Panc1 (cell line): ENCODE measurements at regions not wholly inside any gene's neighbourhood (a gene's known extent, or its start where the extent isn't known, plus 50 kb on each side); places are given as distances from the start of the nearest gene placed in this dataset.

Source experiments
- ATAC-seq: fragments of 200-7000 bp; cut with Tn5 transposase; 2 replicates; pipeline ENCODE4 v1.9.1; 2020; ENCODE audit warnings: mild to moderate bottlenecking, moderate library complexity
- BruUV-seq: library from RNA; stranded (reverse); fragments of 400-500 nt; replicated peaks from 2 replicates; lab custom pipeline; 2021; lab: Mats Ljungman, UMichigan
- CTCF ChIA-PET: fragments of 300-600 bp; sonication (Branson Sonifier 250); formaldehyde crosslinking; loops from one replicate; lab custom pipeline; 2022; ENCODE audit warnings: antibody characterized with exemption; lab: Charles Lee
- POLR2A ChIA-PET: fragments of 300-600 bp; sonication (Branson Sonifier 250); formaldehyde crosslinking; loops from one replicate; lab custom pipeline; 2022; ENCODE audit warnings: antibody characterized with exemption; lab: Charles Lee
- DNase-seq: peaks from one replicate; pipeline ENCODE4 v3.0.0-alpha.2; 2010; ENCODE audit warnings: low read depth, low spot score
- H3K27ac ChIP-seq: 2 replicates; pipeline ENCODE4 v1.5.1; 2011; ENCODE audit warnings: mild to moderate bottlenecking, low read length, inconsistent platforms
- H3K27me3 ChIP-seq: fragments of 200-500 bp; sonication (Bioruptor generic); 2 replicates; pipeline ENCODE4 v1.6.0; 2014; ENCODE audit warnings: low read length, inconsistent platforms; ENCODE audit not compliant: control insufficient read depth, insufficient read depth
- H3K36me3 ChIP-seq: fragments of 200-500 bp; sonication (Bioruptor generic); 2 replicates; pipeline ENCODE4 v1.5.1; 2014; ENCODE audit warnings: inconsistent platforms, mild to moderate bottlenecking, low read length, moderate library complexity; ENCODE audit not compliant: control insufficient read depth, insufficient read depth
- H3K4me1 ChIP-seq: 2 replicates; pipeline ENCODE4 v1.5.1; 2011; ENCODE audit warnings: inconsistent platforms, mild to moderate bottlenecking, low read length, moderate library complexity; ENCODE audit not compliant: control insufficient read depth, insufficient read depth
- H3K4me3 ChIP-seq, 2 experiments: 2 replicates each; pipeline ENCODE4 v1.5.1; 2011 to 2012; ENCODE audit warnings: low read depth in 2 of 2, low read length in 2 of 2, mild to moderate bottlenecking in 2 of 2, inconsistent platforms in 1 of 2, moderate library complexity in 1 of 2
- H3K9me3 ChIP-seq: fragments of 200-500 bp; sonication (Bioruptor generic); 2 replicates; pipeline ENCODE4 v1.5.1; 2014; ENCODE audit warnings: low read depth, mild to moderate bottlenecking, inconsistent platforms, low read length, moderate library complexity; ENCODE audit not compliant: control insufficient read depth, insufficient read depth
- POLR2AphosphoS5 ChIP-seq: IDR thresholded peaks from 2 replicates; pipeline ENCODE4 v1.6.1; 2012; ENCODE audit warnings: mild to moderate bottlenecking, low read depth, low read length, moderate library complexity
- SIN3A ChIP-seq: IDR thresholded peaks from 2 replicates; pipeline ENCODE4 v1.6.1; 2012; ENCODE audit warnings: low read depth, mild to moderate bottlenecking, low read length, moderate library complexity, borderline replicate concordance; ENCODE audit not compliant: insufficient read depth
- TCF7L2 ChIP-seq: IDR thresholded peaks from 2 replicates; pipeline ENCODE4 v1.6.1; 2011; ENCODE audit warnings: mild to moderate bottlenecking, low read depth, low read length, inconsistent platforms
- in situ Hi-C: cut with HindIII; loops from 2 replicates; pipeline ENCODE4 v1.10.0; 2016; ENCODE audit warnings: low sequenced_read_pairs, low pct_unique_long_range_greater_than_20kb
- intact Hi-C: fragments of 100-400 bp; cut with micrococcal nuclease; formaldehyde crosslinking; loops from one replicate; pipeline ENCODE4 v1.10.0; 2022; ENCODE audit not compliant: unreplicated experiment
- TF ChIP-seq, protein P1 (sequence below), 2 experiments: IDR thresholded peaks; 2 replicates each; pipeline ENCODE4 v1.6.1; 2011 to 2012; ENCODE audit warnings: low read depth in 2 of 2, control low read depth in 1 of 2, low read length in 1 of 2, mild to moderate bottlenecking in 1 of 2, moderate library complexity in 1 of 2; ENCODE audit not compliant: insufficient read depth in 1 of 2
- TF ChIP-seq, protein P2 (sequence below): fragments of 450-650 bp; IDR thresholded peaks from 2 replicates; pipeline ENCODE4 v1.5.1; 2017; ENCODE audit warnings: mild to moderate bottlenecking

DNA sequence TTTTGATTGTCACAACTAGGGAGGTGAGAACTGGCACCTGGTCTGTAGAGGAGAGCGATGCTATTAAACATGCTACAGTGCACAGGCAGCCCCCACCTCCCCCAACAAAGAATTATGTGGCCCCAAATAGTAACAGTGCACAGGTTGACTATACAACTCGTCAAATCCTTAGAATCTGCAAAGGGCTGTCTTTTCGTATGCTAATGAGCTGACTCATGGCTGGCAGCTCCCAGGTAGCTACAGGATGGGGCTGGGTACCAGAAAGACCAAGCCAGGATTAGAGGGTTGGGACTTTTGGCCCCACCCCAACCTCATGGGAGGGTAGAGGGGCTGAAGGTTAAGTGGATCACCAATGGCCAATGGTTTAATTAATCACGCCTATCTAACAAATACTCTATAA is 104.7 kb upstream of the SORBS2 start:
- TF ChIP-seq POLR2AphosphoS5 (no peak), TCF7L2 (no peak), SIN3A (no peak)
- TF ChIP-seq, protein P1, sequence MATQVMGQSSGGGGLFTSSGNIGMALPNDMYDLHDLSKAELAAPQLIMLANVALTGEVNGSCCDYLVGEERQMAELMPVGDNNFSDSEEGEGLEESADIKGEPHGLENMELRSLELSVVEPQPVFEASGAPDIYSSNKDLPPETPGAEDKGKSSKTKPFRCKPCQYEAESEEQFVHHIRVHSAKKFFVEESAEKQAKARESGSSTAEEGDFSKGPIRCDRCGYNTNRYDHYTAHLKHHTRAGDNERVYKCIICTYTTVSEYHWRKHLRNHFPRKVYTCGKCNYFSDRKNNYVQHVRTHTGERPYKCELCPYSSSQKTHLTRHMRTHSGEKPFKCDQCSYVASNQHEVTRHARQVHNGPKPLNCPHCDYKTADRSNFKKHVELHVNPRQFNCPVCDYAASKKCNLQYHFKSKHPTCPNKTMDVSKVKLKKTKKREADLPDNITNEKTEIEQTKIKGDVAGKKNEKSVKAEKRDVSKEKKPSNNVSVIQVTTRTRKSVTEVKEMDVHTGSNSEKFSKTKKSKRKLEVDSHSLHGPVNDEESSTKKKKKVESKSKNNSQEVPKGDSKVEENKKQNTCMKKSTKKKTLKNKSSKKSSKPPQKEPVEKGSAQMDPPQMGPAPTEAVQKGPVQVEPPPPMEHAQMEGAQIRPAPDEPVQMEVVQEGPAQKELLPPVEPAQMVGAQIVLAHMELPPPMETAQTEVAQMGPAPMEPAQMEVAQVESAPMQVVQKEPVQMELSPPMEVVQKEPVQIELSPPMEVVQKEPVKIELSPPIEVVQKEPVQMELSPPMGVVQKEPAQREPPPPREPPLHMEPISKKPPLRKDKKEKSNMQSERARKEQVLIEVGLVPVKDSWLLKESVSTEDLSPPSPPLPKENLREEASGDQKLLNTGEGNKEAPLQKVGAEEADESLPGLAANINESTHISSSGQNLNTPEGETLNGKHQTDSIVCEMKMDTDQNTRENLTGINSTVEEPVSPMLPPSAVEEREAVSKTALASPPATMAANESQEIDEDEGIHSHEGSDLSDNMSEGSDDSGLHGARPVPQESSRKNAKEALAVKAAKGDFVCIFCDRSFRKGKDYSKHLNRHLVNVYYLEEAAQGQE (IDR thresholded peaks at IDR 0.05; ENCODE audit: insufficient read depth in 1 of 2, low read depth in 2 of 2, low read length in 1 of 2) = no peak
- TF ChIP-seq, protein P2, sequence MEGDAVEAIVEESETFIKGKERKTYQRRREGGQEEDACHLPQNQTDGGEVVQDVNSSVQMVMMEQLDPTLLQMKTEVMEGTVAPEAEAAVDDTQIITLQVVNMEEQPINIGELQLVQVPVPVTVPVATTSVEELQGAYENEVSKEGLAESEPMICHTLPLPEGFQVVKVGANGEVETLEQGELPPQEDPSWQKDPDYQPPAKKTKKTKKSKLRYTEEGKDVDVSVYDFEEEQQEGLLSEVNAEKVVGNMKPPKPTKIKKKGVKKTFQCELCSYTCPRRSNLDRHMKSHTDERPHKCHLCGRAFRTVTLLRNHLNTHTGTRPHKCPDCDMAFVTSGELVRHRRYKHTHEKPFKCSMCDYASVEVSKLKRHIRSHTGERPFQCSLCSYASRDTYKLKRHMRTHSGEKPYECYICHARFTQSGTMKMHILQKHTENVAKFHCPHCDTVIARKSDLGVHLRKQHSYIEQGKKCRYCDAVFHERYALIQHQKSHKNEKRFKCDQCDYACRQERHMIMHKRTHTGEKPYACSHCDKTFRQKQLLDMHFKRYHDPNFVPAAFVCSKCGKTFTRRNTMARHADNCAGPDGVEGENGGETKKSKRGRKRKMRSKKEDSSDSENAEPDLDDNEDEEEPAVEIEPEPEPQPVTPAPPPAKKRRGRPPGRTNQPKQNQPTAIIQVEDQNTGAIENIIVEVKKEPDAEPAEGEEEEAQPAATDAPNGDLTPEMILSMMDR = no peak
- intact Hi-C loops (no loop called here), in situ Hi-C loops (no loop called here)
- ATAC-seq (no peak), DNase-seq (no peak)
- H3K4me1 ChIP-seq = no peaks in the 10 kb centered on the region
- H3K27me3 ChIP-seq = no peaks in the 10 kb centered on the region
- ChIA-PET POLR2A (no interaction called here), CTCF (no interaction called here)
- H3K27ac ChIP-seq = no peak overlapping the region
- H3K4me3 ChIP-seq = no peak overlapping the region
- no peaks in the 10 kb centered on the region for H3K36me3 ChIP-seq
- H3K9me3 ChIP-seq = no peaks in the 10 kb centered on the region
- no TSS peak for BruUV-seq

DNA sequence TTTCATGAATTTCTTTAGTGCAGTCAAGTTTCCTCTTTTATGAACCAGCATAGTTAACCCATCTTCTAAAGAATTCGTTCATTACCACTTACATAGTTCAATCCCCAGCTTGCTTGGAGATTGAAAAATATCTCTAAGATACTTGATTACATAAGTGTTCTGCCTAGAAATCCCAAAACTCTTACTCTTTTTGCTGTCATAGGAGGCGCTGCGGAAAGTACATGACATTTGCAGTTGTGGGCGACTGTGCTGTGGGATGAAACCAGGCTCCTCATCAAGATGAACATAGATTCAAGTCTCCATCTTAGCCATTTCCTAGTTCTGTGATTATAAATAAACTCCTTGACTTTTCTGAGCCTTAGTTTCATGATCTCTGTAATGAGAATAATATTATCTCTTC is 107.1 kb upstream of the SORBS2 start:
- in situ Hi-C loops = no loop called here
- no TSS peak for BruUV-seq

More for the DNA sequence above, 107.1 kb upstream of the SORBS2 start:
- no peaks in the 10 kb centered on the region for H3K4me1 ChIP-seq
- H3K4me3 ChIP-seq = no peak overlapping the region
- no peak overlapping the region for H3K27ac ChIP-seq
- intact Hi-C loops = no loop called here
- no peaks in the 10 kb centered on the region for H3K36me3 ChIP-seq
- POLR2A ChIA-PET = no interaction called here
- H3K27me3 ChIP-seq = no peaks in the 10 kb centered on the region
- ATAC-seq (no peak), DNase-seq (no peak)
- TF ChIP-seq TCF7L2 = no peak
- TF ChIP-seq POLR2AphosphoS5 = no peak
- TF ChIP-seq, protein P1 (IDR thresholded peaks at IDR 0.05; ENCODE audit: insufficient read depth in 1 of 2, low read depth in 2 of 2, low read length in 1 of 2) = no peak
- no peak for TF ChIP-seq SIN3A
- TF ChIP-seq, protein P2 = no peak
- H3K9me3 ChIP-seq = no peaks in the 10 kb centered on the region
- CTCF ChIA-PET = no interaction called here
